ENCODE measurements at regions not wholly inside any gene's neighbourhood (a gene's known extent, or its start where the extent isn't known, plus 50 kb on each side); places are given as distances from the start of the nearest gene placed in this dataset.
A peak's percentile ranks its signal among the peaks of the same experiment; 100 is the strongest.

DNA sequence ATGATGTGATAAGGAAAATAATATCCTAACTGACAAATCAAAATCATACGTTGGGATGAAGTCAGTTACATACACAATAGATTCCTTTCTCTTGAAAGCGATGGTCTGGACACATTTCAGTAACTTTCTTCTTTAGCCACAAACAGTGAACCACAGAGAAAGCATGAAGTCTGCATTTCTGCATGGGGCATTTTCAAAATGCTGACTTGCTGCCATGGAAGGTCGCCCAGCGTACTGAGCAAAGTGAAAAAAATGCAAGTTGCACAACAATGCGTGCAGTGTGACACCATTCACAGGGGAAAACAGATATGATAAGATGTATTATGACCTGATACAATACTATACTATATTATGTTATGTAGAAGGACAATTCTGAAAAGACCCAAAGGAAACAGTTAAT, 146.3 kb downstream of the SNX18 start:
- intact Hi-C loops (cut with DNase I): loop anchor here (10.0 kb wide), 2 partner anchors 109 to 181 kb away; no protein-coding TSS in a partner anchor

DNA sequence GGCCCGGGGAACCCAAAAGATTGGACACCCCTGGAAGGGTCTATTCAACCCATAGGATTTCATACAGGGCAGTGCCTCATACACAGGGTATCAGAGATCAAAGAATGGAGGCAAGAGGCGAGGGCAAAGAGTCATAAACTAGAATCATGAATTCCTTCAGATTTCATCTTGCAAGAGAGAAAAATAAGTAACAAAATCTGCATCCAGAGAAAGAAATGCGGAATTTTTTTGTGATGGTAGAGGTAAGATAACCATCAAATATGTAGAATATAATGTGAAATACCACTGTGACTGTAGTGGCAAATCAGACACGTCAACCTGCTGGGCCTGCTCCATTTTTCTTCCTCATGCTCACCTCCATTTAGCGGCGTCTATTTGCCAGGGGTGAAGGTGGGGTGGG, 143.6 kb downstream of the SNX18 start:
- DNase-seq: no peak
- intact Hi-C loops (cut with DNase I): loop anchor here (10.0 kb wide), 2 partner anchors 106 to 184 kb away; no protein-coding TSS in a partner anchor

More for the DNA sequence above, 146.3 kb downstream of the SNX18 start:
- DNase-seq: peak in 5 of 10 donors; percentile 21 to 86 (median 50)

DNA sequence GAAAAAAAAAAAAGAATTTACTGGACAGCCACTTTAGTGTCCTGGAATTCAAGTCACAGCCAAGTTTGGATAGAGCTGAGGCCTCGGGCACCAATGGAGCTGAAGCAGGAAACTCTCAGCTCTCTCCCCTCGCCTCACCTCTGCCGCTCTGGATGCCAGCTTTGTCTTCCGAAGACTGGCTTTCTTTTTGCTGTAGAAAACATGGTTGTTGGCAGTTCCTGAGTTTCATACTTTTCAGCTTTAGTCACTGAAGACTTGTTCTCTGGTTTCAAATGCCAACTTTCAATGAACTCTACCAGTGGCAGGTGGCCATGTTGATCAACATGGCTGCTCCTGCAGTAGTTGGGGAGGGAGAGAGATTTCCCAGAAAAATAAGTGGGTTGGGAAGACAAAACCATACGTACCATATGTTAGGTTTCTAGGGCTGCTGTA, 142.2 kb downstream of the SNX18 start:
- intact Hi-C loops (cut with DNase I): loop anchor here (10.0 kb wide), 2 partner anchors 105 to 185 kb away; no protein-coding TSS in a partner anchor
- DNase-seq: no peak

DNA sequence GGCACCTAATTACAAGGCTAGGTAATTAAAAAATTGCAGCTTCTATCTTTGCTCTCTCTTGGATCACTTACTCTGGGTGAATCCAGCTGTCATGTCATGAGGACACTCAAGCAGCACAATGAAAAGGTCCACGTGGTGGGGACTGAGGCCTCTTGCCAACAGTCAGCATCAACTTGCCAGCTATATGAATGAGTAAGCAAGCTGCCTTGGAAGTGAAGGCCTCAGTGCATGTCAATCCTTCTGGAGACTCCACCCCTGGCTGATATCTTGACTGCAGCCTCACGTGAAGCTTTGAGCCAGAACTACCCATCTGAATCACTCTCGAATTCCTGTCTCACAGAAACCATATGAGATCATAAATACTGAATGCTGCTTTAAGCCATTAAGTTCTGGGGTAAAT, 140.5 kb downstream of the SNX18 start:
- no peak for DNase-seq
- intact Hi-C loops (cut with DNase I): no loop called here

DNA sequence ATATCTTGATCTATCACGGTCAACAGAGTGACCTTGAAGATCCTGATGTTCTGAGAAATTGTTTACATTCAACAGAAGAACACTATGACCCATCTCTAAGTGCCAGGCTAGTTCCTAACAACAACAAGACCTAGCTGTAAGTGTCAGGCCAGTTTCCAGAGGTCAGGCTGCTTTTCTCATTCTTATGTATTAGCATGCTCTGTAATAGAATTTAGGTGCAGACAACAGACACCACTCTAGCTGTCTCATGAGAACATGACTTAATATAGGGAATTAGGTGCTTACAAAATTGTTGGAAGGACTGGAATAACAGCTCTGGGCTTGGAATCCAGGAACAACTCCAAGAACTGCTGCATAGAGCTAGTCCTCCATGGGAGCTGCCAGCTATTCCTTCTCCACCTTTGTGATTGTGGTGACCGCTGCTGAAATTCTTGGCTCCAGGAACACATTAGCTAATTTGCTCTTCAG, 138.7 kb downstream of the SNX18 start:
- DNase-seq: no peak
- intact Hi-C loops (cut with DNase I): no loop called here

DNA sequence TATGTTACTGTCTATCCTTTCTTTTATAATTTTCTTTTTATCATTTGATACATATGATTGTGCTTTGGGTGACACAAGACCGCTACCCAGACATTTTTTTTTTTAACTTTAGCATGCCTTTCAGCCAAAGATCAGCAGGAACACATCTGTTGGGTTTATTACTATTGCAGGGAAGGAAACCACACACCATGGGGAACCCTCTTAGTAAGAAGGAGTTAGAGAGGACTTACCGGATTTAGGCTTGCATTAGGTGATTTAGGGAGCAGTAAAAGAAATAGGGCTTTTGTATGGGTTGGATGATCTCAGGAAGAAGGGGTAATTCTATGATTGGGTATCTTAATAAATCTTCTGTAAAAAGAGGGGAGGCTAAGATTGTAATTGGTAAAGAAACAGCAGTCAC, 138.2 kb downstream of the SNX18 start:
- DNase-seq: no peak
- intact Hi-C loops (cut with DNase I): no loop called here

DNA sequence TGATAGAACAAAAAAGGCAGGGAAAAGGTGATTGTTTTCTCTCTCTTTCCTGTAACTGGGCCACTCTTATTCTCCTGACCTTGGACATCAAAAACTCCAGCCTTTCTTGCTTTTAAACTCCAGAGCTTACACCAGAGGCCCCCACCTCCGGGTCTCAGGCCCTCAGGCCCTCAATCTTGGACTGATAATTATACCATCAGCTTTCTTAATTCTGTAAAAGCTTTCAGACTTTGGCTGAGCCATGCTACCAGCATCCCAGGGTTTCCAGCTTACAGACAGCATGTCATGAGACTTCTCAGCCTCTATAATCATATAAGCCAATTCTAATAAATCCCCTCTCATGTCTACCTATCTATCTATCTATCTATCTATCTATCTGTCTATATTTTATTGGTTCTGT, 137.7 kb downstream of the SNX18 start:
- intact Hi-C loops (cut with DNase I): no loop called here
- DNase-seq: no peak

DNA sequence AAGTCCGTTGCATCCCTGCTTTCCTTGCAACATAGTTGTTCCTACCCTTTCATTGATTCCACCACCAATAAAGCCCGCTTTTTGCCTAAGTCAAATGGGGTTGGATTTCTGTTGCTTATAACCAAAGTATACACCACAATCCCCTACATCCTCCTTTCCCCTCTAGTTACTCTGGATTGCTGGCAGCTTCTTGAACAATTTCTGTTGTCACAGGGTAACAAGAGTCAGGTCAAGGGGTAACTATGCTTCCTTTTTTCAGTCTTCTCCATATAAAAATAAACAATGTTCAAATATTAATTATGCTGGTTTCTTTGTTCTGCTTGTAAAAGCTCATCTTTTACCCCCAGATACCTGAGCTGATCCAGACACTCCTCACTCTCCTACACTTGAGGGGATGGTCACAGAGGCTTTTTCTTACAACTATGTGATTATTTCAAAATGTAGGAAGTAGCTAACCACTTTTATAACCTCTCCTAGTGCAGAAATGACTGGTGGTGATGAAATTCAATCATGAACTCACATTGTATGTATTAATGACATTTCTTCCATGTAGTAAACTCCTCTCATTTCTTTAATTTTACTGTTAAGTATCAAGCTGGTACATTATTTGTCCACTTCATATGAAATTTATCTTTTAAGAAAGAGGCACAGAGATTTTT, 136.5 kb downstream of the SNX18 start:
- intact Hi-C loops (cut with DNase I): no loop called here
- no peak for DNase-seq

DNA sequence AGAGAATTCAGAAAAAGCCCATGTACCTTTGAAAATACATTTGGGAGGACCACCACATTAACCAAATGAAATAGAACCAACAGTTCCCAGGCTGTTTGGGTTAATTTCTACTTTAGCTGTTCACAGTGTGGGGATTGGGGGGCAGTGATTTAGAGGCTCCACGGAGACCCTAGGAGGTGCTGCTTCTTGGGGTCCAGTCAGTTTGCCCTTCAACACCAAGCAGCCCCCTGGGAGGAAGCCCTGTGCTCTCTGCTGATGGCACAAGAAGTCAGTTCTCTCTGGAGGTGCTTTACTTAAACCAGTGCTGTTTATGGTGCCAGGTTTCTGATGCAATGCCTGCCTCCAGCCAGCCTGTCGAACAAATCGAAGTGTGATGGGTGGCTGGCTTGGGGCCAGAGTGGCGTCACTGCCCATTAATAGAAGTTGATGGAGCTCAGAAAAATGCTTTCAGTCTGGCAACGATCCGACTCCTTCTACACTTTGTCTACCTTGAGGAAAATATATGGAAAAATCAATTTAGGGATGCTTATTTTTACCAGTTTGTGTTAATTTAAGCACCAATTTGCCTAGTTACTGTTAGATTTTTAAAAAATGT, 134.0 kb downstream of the SNX18 start:
- intact Hi-C loops (cut with DNase I): no loop called here
- peak in 5 of 10 donors; percentile 35 to 88 (median 44) for DNase-seq

DNA sequence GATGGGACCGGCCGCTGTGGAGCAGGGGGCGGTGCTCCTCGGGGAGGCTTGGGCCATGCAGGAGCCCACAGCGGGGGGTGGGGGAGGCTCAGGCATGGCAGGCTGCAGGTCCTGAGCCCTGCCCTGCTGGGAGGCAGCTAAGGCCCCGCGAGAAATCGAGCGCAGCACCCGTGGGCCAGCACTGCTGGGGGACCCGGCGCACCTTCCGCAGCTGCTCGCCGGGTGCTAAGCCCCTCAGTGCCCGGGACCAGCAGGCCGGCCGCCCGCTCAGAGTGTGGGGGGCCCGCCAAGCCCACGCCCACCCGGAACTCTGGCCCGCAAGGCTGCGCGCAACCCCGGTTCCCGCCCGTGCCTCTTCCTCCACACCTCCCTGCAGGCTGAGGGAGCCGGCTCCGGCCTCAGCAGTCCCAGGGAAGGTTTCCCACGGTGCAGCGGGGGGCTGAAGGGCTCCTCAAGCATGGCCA, 131.5 kb downstream of the SNX18 start:
- intact Hi-C loops (cut with DNase I): loop anchor here (10.0 kb wide), 1 partner anchor 124 kb away; no protein-coding TSS in a partner anchor
- no peak for DNase-seq

DNA sequence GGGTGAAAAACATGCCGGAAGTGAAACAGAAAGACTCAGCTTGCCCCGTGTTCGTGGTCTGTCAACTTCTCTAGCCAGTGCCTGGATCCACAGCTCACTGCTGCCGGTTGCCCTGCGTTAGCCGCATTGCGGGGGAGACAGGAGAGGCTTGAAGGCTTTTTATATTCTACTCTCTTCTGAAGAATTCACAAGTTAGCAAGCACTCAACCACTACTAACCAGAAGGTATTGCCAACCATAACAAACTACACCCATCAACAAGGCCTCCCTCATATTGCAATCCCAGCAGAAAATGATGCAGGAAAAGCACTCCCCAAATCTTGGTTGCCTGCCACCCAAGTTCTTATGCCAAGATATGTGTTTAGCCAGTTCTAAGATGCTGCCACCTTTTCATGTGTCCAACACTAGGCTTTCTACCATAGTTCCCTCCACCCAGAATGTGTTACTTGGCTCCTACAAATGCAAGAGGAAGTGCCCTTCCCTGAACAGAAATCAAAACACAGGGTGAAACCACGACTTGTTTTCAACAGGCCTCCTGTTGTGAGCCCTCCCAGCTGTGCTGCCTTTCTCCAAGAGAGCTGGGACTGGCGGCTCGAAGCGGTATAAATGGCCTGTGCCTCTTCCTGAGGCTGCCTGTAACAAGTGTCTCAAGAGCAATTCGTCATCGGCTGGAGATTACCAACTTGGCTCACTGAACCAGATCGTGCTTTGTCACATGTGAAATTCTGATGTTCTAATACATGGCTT, 129.0 kb downstream of the SNX18 start:
- intact Hi-C loops (cut with DNase I): loop anchor here (10.0 kb wide), 1 partner anchor 122 kb away; no protein-coding TSS in a partner anchor
- peak in 3 of 10 donors; percentile 21 to 77 (median 33) for DNase-seq

DNA sequence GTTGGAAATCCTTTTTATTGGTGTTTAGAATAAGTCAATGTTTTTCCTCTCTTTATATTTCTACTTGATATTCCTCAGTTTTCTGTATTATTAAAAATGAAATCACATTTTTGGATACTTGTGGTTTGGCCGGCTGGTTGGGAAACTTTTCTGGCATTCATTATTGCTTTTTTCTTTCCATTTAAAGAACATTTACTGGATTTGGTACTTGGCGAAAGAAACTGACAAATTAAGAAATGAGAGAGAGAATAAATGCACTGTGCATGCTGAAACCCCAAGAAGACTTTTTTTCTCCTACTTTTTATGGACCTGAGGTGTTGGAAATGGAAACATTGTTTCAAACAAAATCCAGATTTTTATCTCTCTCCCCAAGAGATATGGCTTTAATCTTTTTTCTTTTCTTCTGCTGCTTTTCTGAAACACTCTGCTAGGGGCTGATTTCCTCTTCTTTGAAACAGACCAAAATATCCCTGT, 128.4 kb downstream of the SNX18 start:
- DNase-seq: no peak
- intact Hi-C loops (cut with DNase I): loop anchor here (10.0 kb wide), 1 partner anchor 121 kb away; no protein-coding TSS in a partner anchor

DNA sequence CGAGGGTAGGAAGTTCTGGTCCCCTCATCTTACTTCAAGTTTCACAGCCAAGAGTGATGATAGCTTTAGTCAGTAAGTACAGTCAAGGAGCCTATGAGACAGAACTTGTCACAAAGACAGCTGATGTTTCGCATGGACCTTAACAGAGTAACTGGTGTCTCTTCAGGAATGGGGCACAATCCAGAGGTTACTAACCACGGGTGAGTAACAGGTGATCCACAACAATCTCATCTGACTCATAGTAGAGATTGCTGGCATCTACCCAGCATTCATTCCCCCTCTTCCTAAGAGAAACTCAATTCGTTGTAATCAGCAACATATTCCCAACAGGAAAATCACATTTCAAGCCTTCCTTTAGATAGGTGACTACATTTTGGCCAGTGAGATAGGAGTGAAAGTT, 126.7 kb downstream of the SNX18 start:
- no peak for DNase-seq
- intact Hi-C loops (cut with DNase I): loop anchor here (10.0 kb wide), 1 partner anchor 119 kb away; no protein-coding TSS in a partner anchor

DNA sequence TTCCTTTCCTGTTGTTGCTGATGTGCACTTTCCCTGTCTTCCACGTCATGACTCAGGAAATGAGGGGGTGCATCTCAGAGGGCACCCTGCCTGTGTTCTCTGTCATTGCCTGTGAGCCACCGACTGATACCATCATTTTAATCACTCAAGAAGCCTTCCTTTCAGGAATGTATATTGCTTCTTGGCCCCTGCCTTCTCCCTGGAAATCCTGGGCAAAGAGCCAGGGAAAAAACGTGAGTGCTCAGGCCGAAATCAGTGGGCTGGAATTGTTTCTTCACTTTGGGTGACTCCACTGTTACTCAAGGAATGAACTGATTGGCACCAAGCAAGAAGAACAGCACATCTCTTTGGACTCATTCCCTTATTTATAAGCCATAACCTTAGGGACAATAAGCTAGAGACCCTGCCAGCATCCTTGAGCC, 126.1 kb downstream of the SNX18 start:
- intact Hi-C loops (cut with DNase I): loop anchor here (10.0 kb wide), 1 partner anchor 119 kb away; no protein-coding TSS in a partner anchor

DNA sequence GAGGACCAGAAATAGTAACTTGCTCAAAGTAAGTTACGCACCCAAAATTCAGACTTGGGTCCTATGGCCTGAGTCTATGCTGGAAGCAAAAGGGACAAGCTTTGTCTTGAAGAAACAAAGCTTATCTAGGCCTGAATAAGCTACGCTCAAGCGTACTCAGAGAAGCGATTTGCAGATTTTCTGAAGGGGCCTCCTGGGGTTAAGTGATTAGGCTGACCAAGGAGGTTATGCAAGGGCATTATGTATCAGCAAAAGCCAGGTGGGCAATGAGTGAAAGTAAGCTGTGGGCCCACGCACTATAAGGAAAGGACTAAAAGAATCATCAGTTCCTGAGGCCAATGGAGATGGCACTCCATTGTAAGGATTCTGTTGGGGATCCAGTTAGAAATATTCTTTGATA, 122.1 kb downstream of the SNX18 start:
- intact Hi-C loops (cut with DNase I): loop anchor here (10.0 kb wide), 1 partner anchor 115 kb away; no protein-coding TSS in a partner anchor

More for the DNA sequence above, 126.1 kb downstream of the SNX18 start:
- DNase-seq: no peak

DNA sequence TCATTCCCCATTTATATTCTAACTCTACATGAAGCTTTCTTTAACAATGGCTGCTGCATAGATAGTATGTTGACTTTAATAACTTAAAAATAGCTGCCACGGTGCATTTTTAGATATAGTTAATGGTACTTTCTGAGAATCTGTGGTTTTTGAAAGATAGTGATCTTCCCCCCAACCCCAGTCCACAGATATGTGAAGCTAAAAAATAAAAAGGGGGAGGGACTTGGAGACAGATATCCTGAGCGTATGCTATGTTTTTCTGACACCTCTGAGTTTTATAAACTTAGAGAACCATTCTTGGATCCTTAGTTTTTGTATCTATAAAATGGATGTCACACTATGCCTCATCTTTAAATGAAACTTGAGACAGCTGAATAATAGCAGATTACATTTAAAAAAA, 120.5 kb downstream of the SNX18 start:
- DNase-seq: no peak
- intact Hi-C loops (cut with DNase I): no loop called here

More for the DNA sequence above, 122.1 kb downstream of the SNX18 start:
- no peak for DNase-seq

DNA sequence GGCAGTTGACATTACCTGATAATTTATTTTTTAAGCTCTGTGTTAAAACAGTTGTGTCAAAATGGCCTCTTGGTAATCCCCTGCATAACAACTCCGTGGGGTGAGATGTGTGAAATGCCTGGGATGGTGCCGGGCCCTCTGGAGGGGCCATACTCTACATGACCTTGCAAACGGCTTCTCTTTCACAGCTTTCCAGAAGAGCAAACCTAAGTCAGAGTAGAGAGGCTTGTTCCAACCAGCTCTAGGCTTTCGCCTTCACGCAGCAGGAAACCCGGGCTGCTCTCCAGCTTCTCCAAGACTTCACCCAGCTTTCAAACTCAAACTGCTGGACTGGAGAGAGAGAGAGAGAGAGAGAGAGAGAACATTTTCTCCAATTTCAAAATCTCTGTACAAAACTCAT, 120.1 kb downstream of the SNX18 start:
- DNase-seq: no peak
- intact Hi-C loops (cut with DNase I): no loop called here

DNA sequence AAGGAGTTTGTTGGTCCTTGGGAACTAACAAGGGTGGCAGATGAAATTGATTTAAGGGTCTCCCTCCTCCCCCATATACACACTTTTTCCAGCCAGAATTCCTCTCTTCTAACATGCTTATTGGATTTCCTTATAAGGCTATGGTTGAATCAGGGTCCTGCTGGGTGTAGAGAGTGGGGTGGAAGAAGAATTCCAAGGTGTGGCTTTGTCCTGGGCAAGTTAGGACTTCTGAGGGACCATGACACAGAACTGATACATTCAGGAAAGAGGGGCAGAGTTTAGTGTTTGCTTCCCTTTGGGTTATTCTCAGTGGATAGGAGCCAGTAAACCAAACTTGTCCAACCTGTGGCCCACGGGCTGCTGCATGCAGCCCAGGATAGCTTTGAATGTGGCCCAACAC, 116.5 kb downstream of the SNX18 start:
- no peak for DNase-seq
- intact Hi-C loops (cut with DNase I): no loop called here

DNA sequence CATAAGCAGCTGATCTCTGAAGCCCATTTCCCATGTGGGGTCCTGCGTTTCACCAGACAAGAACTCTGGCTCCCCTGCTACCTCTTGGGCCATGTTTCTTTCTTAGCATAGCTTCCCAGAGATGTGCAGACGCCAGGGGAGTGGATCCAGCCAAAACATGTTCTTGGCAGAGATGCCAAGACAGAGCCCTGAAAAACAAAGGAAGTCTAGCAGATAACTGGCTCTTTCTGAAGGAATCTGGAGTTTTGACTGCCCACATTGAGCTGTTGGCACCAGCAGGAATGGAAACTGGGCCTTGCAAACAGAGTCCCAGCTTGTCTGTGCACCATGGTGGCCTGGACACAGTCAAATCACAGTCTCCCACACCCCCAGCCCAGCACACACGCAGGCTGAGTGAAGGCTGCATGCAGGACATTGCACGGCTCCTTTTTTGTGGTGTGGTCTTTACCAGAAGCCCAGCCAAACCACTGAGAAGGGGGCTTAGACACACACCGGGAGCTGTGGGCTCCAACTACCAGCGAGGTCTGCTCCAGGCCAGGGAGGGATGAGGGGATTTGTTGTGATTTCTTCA, 114.7 kb downstream of the SNX18 start:
- DNase-seq: peak in 4 of 10 donors; percentile 31 to 84 (median 70)
- intact Hi-C loops (cut with DNase I): no loop called here

DNA sequence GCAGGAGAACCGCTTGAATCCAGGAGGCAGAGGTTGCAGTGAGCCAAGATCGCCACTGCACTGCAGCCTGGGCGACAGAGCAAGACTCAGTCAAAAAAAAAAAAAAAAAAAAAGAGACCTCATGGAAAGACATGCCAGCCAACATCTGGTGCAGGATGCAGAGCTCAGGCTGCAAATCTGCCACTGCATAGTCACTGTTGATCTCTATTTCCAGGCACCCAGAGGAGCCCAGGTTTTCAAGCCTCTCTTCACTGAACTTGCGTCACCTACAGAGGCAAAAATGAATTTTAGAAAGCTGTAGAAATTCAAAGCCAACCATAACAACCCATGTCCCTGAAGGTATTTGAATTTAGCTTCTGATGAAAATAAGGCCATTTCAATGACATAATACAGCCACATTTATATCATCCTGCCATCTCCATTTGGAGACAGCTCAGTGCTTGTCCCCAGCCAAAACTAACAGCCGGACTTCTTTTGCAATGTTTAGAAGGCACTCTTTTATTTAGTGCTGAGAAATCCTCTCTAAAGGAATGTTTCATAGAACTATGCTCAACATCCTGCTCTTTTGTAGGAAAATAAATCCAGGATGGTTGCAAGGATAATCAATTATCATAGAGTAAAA, 113.3 kb downstream of the SNX18 start:
- intact Hi-C loops (cut with DNase I): no loop called here

More for the DNA sequence above, 113.3 kb downstream of the SNX18 start:
- no peak for DNase-seq

Measured in posterior cingulate gyrus (tissue), 11 donors.